ENCODE measurements at regions not wholly inside any gene's neighbourhood (a gene's known extent, or its start where the extent isn't known, plus 50 kb on each side); places are given as distances from the start of the nearest gene placed in this dataset.

- Histone ChIP-seq H3K27ac (ENCODE audit: low read depth in 2 of 2, low read length in 2 of 2) (no peak overlapping the region), H3K36me3 (ENCODE audit: control insufficient read depth in 2 of 2, insufficient read depth in 2 of 2, low read length in 2 of 2) (no peaks in the 10 kb centered on the region), H3K4me1 (ENCODE audit: control insufficient read depth in 2 of 2, insufficient read depth in 2 of 2, low read length in 2 of 2) (peaks cover 2 to 4% of the 10 kb centered on the region in 2 donors), H3K9me3 (ENCODE audit: control insufficient read depth in 2 of 2, low read length in 2 of 2) (no peaks in the 10 kb centered on the region), H3K27me3 (ENCODE audit: control insufficient read depth in 2 of 2, insufficient read depth in 2 of 2, low read length in 2 of 2) (no peaks in the 10 kb centered on the region), H3K4me3 (ENCODE audit: low read length in 2 of 2) (no peak overlapping the region), H3K9ac (ENCODE audit: low read depth in 1 of 2, low read length in 2 of 2) (no peak overlapping the region)
These were observed 113.2 kb downstream of the SOX9 start for GRCh38 chr17:72233986-72234385.

DNA sequence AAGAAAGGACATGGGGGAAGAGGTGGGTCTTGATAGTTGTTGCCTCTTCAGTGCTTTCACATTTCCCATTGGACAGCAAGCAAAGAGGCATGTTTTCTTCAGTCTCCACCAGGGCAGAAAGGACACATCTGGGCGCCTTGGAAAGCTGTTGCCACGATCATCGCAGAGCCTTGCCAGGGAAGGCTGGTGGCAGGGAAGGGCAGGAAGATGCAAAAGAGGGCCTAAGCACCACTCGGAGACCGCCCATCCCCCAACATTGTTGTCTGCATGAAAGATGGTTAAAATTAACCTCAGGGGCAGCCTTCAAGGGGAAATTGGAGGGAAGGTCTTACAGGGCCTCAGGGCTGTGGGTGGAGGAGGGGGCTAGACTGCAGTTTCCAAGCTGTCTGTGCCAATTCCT, 114.2 kb downstream of the SOX9 start:
- no peak overlapping the region for H3K9ac ChIP-seq (ENCODE audit: low read depth in 1 of 2, low read length in 2 of 2)
- no peak overlapping the region for H3K4me3 ChIP-seq (ENCODE audit: low read length in 2 of 2)
- peaks cover 2 to 4% of the 10 kb centered on the region in 2 donors for H3K4me1 ChIP-seq (ENCODE audit: control insufficient read depth in 2 of 2, insufficient read depth in 2 of 2, low read length in 2 of 2)
- H3K27me3 ChIP-seq (ENCODE audit: control insufficient read depth in 2 of 2, insufficient read depth in 2 of 2, low read length in 2 of 2) = no peaks in the 10 kb centered on the region
- H3K27ac ChIP-seq (ENCODE audit: low read depth in 2 of 2, low read length in 2 of 2) = no peak overlapping the region
- no peaks in the 10 kb centered on the region for H3K36me3 ChIP-seq (ENCODE audit: control insufficient read depth in 2 of 2, insufficient read depth in 2 of 2, low read length in 2 of 2)
- H3K9me3 ChIP-seq (ENCODE audit: control insufficient read depth in 2 of 2, low read length in 2 of 2) = no peaks in the 10 kb centered on the region

GRCh38 chr17:72236980-72237633, 116.3 kb downstream of the SOX9 start:
- Histone ChIP-seq H3K27ac (ENCODE audit: low read depth in 2 of 2, low read length in 2 of 2) (no peak overlapping the region), H3K9ac (ENCODE audit: low read depth in 1 of 2, low read length in 2 of 2) (no peak overlapping the region), H3K27me3 (ENCODE audit: control insufficient read depth in 2 of 2, insufficient read depth in 2 of 2, low read length in 2 of 2) (no peaks in the 10 kb centered on the region), H3K9me3 (ENCODE audit: control insufficient read depth in 2 of 2, low read length in 2 of 2) (no peaks in the 10 kb centered on the region), H3K4me1 (ENCODE audit: control insufficient read depth in 2 of 2, insufficient read depth in 2 of 2, low read length in 2 of 2) (peaks cover 2 to 4% of the 10 kb centered on the region in 2 donors), H3K4me3 (ENCODE audit: low read length in 2 of 2) (no peak overlapping the region), H3K36me3 (ENCODE audit: control insufficient read depth in 2 of 2, insufficient read depth in 2 of 2, low read length in 2 of 2) (no peaks in the 10 kb centered on the region)

DNA sequence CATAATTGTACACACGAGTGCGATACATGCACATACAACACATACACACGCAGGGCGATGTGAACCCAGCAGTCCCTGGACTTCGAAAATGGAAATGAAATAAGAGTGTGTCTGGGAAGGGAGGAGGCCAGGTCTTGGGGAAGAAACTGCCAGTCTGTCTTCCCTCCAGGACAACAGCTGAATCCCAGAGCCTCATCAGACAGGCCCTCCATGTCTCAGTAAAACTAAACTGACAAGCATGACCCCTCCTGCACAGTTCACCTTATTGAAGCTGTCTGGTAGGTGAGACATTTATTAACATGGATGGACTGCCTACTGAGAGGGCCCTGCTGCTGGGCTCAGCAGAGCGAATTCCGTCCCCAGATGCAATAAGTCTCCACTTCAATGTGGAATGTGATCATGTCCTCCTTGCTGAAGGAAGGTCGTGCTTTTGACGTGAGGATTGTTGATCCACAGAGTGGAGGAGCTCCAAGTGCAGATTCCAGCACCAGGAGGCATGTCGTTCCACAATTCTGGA, 117.4 kb downstream of the SOX9 start:
- Histone ChIP-seq H3K4me3 (ENCODE audit: low read length in 2 of 2) (no peak overlapping the region), H3K9ac (ENCODE audit: low read depth in 1 of 2, low read length in 2 of 2) (no peak overlapping the region), H3K36me3 (ENCODE audit: control insufficient read depth in 2 of 2, insufficient read depth in 2 of 2, low read length in 2 of 2) (no peaks in the 10 kb centered on the region)

DNA sequence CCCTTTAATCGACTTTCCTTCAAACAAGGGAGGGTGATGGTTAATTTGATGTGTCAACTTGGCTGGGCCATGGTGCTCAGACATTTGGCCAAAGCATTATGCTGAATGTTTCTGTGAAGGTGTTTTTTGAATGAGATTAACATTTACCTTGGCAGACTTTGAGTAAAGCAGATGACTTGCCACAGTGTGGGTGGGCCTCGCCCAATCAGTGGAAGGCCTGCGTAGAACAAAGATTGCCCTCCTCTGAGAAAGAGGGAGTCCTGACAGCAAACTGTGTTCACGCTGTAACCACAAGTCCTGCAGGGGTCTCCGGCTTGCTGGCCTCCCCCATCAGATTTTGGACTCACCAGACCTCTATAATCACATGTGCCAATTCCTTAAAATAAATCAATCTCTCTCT, 118.7 kb downstream of the SOX9 start:
- peaks cover 2 to 3% of the 10 kb centered on the region in 2 donors for H3K9me3 ChIP-seq (ENCODE audit: control insufficient read depth in 2 of 2, low read length in 2 of 2)
- no peak overlapping the region for H3K4me3 ChIP-seq (ENCODE audit: low read length in 2 of 2)
- no peaks in the 10 kb centered on the region for H3K27me3 ChIP-seq (ENCODE audit: control insufficient read depth in 2 of 2, insufficient read depth in 2 of 2, low read length in 2 of 2)
- no peak overlapping the region for H3K27ac ChIP-seq (ENCODE audit: low read depth in 2 of 2, low read length in 2 of 2)
- no peak overlapping the region for H3K9ac ChIP-seq (ENCODE audit: low read depth in 1 of 2, low read length in 2 of 2)
- H3K4me1 ChIP-seq (ENCODE audit: control insufficient read depth in 2 of 2, insufficient read depth in 2 of 2, low read length in 2 of 2) = no peaks in the 10 kb centered on the region
- H3K36me3 ChIP-seq (ENCODE audit: control insufficient read depth in 2 of 2, insufficient read depth in 2 of 2, low read length in 2 of 2) = no peaks in the 10 kb centered on the region

More for the DNA sequence above, 117.4 kb downstream of the SOX9 start:
- Histone ChIP-seq H3K9me3 (ENCODE audit: control insufficient read depth in 2 of 2, low read length in 2 of 2) (no peaks in the 10 kb centered on the region), H3K27ac (ENCODE audit: low read depth in 2 of 2, low read length in 2 of 2) (no peak overlapping the region), H3K27me3 (ENCODE audit: control insufficient read depth in 2 of 2, insufficient read depth in 2 of 2, low read length in 2 of 2) (no peaks in the 10 kb centered on the region), H3K4me1 (ENCODE audit: control insufficient read depth in 2 of 2, insufficient read depth in 2 of 2, low read length in 2 of 2) (peaks cover 2 to 4% of the 10 kb centered on the region in 2 donors)

DNA sequence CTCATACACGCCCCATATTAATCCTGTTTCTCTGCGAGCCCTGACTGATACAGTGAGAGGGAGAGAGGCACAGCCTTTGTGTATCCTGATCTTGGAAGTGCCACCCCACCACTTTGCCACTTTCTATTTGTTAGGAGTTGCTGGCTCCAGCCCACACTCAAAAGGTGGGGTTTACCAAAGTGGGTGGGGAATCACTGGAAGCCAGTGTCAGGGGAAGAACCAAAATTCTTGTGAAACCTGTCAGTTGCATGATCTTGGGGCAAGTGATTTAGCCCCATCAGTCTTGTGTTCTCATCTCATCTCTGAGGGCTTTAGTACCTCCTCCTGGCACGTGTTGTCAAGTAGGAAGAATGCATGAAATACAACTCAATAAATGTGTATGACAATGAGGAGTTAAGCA, 119.5 kb downstream of the SOX9 start:
- Histone ChIP-seq H3K27ac (ENCODE audit: low read depth in 2 of 2, low read length in 2 of 2) (no peak overlapping the region), H3K27me3 (ENCODE audit: control insufficient read depth in 2 of 2, insufficient read depth in 2 of 2, low read length in 2 of 2) (no peaks in the 10 kb centered on the region), H3K4me3 (ENCODE audit: low read length in 2 of 2) (no peak overlapping the region), H3K9me3 (ENCODE audit: control insufficient read depth in 2 of 2, low read length in 2 of 2) (peaks cover 2 to 3% of the 10 kb centered on the region in 2 donors), H3K4me1 (ENCODE audit: control insufficient read depth in 2 of 2, insufficient read depth in 2 of 2, low read length in 2 of 2) (no peaks in the 10 kb centered on the region), H3K9ac (ENCODE audit: low read depth in 1 of 2, low read length in 2 of 2) (no peak overlapping the region), H3K36me3 (ENCODE audit: control insufficient read depth in 2 of 2, insufficient read depth in 2 of 2, low read length in 2 of 2) (no peaks in the 10 kb centered on the region)

DNA sequence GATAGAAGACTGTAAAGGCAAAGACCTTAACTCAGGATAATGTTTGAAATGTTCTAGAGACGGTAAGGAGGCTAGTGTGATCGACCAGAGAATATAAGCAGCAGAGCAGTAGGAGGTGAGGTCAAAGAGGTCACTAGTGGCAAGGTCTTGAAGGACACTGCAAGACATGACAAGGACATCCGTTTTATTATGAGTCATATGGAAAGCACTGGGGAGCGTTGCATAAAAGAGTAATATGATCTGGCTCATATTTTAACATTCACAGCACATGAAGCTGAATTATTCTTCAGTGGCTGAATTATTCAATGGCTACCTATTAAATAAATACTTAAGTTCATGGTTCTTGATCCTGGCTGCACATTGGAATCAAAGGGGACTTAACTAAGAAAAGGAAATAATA, 123.7 kb downstream of the SOX9 start:
- Histone ChIP-seq H3K4me1 (ENCODE audit: control insufficient read depth in 2 of 2, insufficient read depth in 2 of 2, low read length in 2 of 2) (peaks cover 4% of the 10 kb centered on the region in 2 donors), H3K27me3 (ENCODE audit: control insufficient read depth in 2 of 2, insufficient read depth in 2 of 2, low read length in 2 of 2) (no peaks in the 10 kb centered on the region), H3K27ac (ENCODE audit: low read depth in 2 of 2, low read length in 2 of 2) (no peak overlapping the region), H3K9me3 (ENCODE audit: control insufficient read depth in 2 of 2, low read length in 2 of 2) (peaks cover 2 to 3% of the 10 kb centered on the region in 2 donors), H3K4me3 (ENCODE audit: low read length in 2 of 2) (no peak overlapping the region), H3K36me3 (ENCODE audit: control insufficient read depth in 2 of 2, insufficient read depth in 2 of 2, low read length in 2 of 2) (no peaks in the 10 kb centered on the region), H3K9ac (ENCODE audit: low read depth in 1 of 2, low read length in 2 of 2) (no peak overlapping the region)

GRCh38 chr17:72244956-72245355, 124.1 kb downstream of the SOX9 start:
- peaks cover 4 to 7% of the 10 kb centered on the region in 2 donors for H3K4me1 ChIP-seq (ENCODE audit: control insufficient read depth in 2 of 2, insufficient read depth in 2 of 2, low read length in 2 of 2)

GRCh38 chr17:72249441-72249840, 128.6 kb downstream of the SOX9 start:
- Histone ChIP-seq H3K9ac (ENCODE audit: low read depth in 1 of 2, low read length in 2 of 2) (no peak overlapping the region), H3K9me3 (ENCODE audit: control insufficient read depth in 2 of 2, low read length in 2 of 2) (no peaks in the 10 kb centered on the region), H3K4me1 (ENCODE audit: control insufficient read depth in 2 of 2, insufficient read depth in 2 of 2, low read length in 2 of 2) (peaks cover 4 to 7% of the 10 kb centered on the region in 2 donors), H3K27me3 (ENCODE audit: control insufficient read depth in 2 of 2, insufficient read depth in 2 of 2, low read length in 2 of 2) (no peaks in the 10 kb centered on the region), H3K36me3 (ENCODE audit: control insufficient read depth in 2 of 2, insufficient read depth in 2 of 2, low read length in 2 of 2) (no peaks in the 10 kb centered on the region), H3K27ac (ENCODE audit: low read depth in 2 of 2, low read length in 2 of 2) (no peak overlapping the region), H3K4me3 (ENCODE audit: low read length in 2 of 2) (no peak overlapping the region)

More at GRCh38 chr17:72244956-72245355, 124.1 kb downstream of the SOX9 start:
- Histone ChIP-seq H3K27ac (ENCODE audit: low read depth in 2 of 2, low read length in 2 of 2) (no peak overlapping the region), H3K36me3 (ENCODE audit: control insufficient read depth in 2 of 2, insufficient read depth in 2 of 2, low read length in 2 of 2) (no peaks in the 10 kb centered on the region), H3K4me3 (ENCODE audit: low read length in 2 of 2) (no peak overlapping the region), H3K9ac (ENCODE audit: low read depth in 1 of 2, low read length in 2 of 2) (no peak overlapping the region), H3K27me3 (ENCODE audit: control insufficient read depth in 2 of 2, insufficient read depth in 2 of 2, low read length in 2 of 2) (no peaks in the 10 kb centered on the region), H3K9me3 (ENCODE audit: control insufficient read depth in 2 of 2, low read length in 2 of 2) (peaks cover 2 to 3% of the 10 kb centered on the region in 2 donors)

GRCh38 chr17:72250206-72250605, 129.4 kb downstream of the SOX9 start:
- H3K9ac ChIP-seq (ENCODE audit: low read depth in 1 of 2, low read length in 2 of 2) = no peak overlapping the region
- H3K9me3 ChIP-seq (ENCODE audit: control insufficient read depth in 2 of 2, low read length in 2 of 2) = no peaks in the 10 kb centered on the region
- H3K36me3 ChIP-seq (ENCODE audit: control insufficient read depth in 2 of 2, insufficient read depth in 2 of 2, low read length in 2 of 2) = no peaks in the 10 kb centered on the region
- H3K4me3 ChIP-seq (ENCODE audit: low read length in 2 of 2) = no peak overlapping the region
- no peak overlapping the region for H3K27ac ChIP-seq (ENCODE audit: low read depth in 2 of 2, low read length in 2 of 2)
- H3K27me3 ChIP-seq (ENCODE audit: control insufficient read depth in 2 of 2, insufficient read depth in 2 of 2, low read length in 2 of 2) = no peaks in the 10 kb centered on the region
- H3K4me1 ChIP-seq (ENCODE audit: control insufficient read depth in 2 of 2, insufficient read depth in 2 of 2, low read length in 2 of 2) = peaks cover 7 to 9% of the 10 kb centered on the region in 2 donors

All from mucosa of rectum (tissue), 2 donors.